A673 (cell line): ENCODE measurements at regions not wholly inside any gene's neighbourhood (a gene's known extent, or its start where the extent isn't known, plus 50 kb on each side); places are given as distances from the start of the nearest gene placed in this dataset.

Source experiments
- EZH2 ChIP-seq: fragments of 200-600 bp; sonication (generic); IDR thresholded peaks from 2 replicates; pipeline ENCODE4 v1.6.1; 2017; ENCODE audit warnings: borderline replicate concordance, low read depth, mild to moderate bottlenecking, mixed read lengths, antibody characterized with exemption, low read length; ENCODE audit not compliant: poor library complexity, severe bottlenecking
- TF ChIP-seq, protein P1 (sequence below): fragments of 300-800, 200-600 bp; sonication (generic); conservative IDR thresholded peaks from 2 replicates; pipeline ENCODE4 v1.5.1; 2017; ENCODE audit warnings: low read depth, mild to moderate bottlenecking, antibody characterized with exemption, low read length, moderate library complexity, mixed read lengths

DNA sequence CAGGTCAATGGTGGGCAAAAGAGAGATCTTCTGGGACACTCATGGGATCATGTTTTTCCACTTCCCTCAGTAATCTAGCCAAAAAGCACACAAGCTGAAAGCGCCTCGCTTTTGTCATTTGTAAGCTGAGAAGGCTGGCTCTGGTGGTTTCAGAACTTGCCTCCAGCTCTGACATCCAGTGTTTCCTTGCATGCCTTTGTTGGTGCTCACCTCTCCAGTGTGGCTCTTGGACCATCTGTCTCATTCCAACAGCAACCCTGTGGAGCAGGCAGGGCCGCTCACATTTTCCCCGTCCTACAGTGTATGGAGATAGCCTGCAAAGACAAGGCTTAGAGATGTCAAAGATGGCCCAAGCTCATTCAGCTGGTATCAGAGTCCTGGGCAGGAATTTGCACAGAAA is 160.8 kb upstream of the KLF4 start:
- TF ChIP-seq, protein P1, sequence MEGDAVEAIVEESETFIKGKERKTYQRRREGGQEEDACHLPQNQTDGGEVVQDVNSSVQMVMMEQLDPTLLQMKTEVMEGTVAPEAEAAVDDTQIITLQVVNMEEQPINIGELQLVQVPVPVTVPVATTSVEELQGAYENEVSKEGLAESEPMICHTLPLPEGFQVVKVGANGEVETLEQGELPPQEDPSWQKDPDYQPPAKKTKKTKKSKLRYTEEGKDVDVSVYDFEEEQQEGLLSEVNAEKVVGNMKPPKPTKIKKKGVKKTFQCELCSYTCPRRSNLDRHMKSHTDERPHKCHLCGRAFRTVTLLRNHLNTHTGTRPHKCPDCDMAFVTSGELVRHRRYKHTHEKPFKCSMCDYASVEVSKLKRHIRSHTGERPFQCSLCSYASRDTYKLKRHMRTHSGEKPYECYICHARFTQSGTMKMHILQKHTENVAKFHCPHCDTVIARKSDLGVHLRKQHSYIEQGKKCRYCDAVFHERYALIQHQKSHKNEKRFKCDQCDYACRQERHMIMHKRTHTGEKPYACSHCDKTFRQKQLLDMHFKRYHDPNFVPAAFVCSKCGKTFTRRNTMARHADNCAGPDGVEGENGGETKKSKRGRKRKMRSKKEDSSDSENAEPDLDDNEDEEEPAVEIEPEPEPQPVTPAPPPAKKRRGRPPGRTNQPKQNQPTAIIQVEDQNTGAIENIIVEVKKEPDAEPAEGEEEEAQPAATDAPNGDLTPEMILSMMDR, result no peak
- no peak for TF ChIP-seq EZH2
